Neural cell (in vitro differentiated cells): ENCODE measurements at regions not wholly inside any gene's neighbourhood (a gene's known extent, or its start where the extent isn't known, plus 50 kb on each side); places are given as distances from the start of the nearest gene placed in this dataset.
A peak's percentile ranks its signal among the peaks of the same experiment; 100 is the strongest.
"Not testable (repeated sequence)": the region's sequence is repeated elsewhere in the genome, so short reads cannot be mapped to it uniquely, and the experiment has no call there.

Source experiments
- H2AFZ ChIP-seq: fragments of 200-600, 300-800 bp; sonication (generic), shearing (Covaris generic); 2 replicates; pipeline ENCODE4 v1.6.0; 2014; ENCODE audit warnings: low read depth, mild to moderate bottlenecking, antibody characterized with exemption, low read length, moderate library complexity
- H3F3A ChIP-seq: fragments of 200-600 bp; shearing (Covaris generic); 2 replicates; pipeline ENCODE4 v1.6.1; 2016; ENCODE audit warnings: mild to moderate bottlenecking, moderate library complexity, mixed read lengths, antibody characterized with exemption, low read length; ENCODE audit not compliant: insufficient read depth, poor library complexity, severe bottlenecking
- H3K27ac ChIP-seq: fragments of 200-600, 300-800 bp; sonication (generic), shearing (Covaris generic); 2 replicates; pipeline ENCODE4 v1.5.1; 2014; ENCODE audit warnings: mild to moderate bottlenecking, low read length, moderate library complexity
- H3K27me3 ChIP-seq: fragments of 300-800, 200-600 bp; sonication (generic), shearing (Covaris generic); 2 replicates; pipeline ENCODE4 v1.6.0; 2014; ENCODE audit warnings: mild to moderate bottlenecking, low read depth, low read length, moderate library complexity; ENCODE audit not compliant: insufficient read depth
- H3K36me3 ChIP-seq: fragments of 300-800, 200-600 bp; sonication (generic), shearing (Covaris generic); 2 replicates; pipeline ENCODE4 v1.5.1; 2014; ENCODE audit warnings: mild to moderate bottlenecking, antibody characterized with exemption, low read length, moderate library complexity; ENCODE audit not compliant: insufficient read depth
- H3K4me2 ChIP-seq: fragments of 300-800, 200-600 bp; sonication (generic), shearing (Covaris generic); 2 replicates; pipeline ENCODE4 v1.6.0; 2014; ENCODE audit warnings: mild to moderate bottlenecking, low read length
- H3K4me3 ChIP-seq: fragments of 300-800, 200-600 bp; sonication (generic), shearing (Covaris generic); 2 replicates; pipeline ENCODE4 v1.5.1; 2014; ENCODE audit warnings: mild to moderate bottlenecking, low read length, moderate library complexity
- H3K79me2 ChIP-seq: fragments of 200-600 bp; shearing (Covaris generic); replicated peaks from 2 replicates; pipeline ENCODE4 v1.6.0; 2014; ENCODE audit warnings: mild to moderate bottlenecking, low read length, moderate library complexity; ENCODE audit not compliant: insufficient read depth
- H3K9ac ChIP-seq: fragments of 300-800, 200-600 bp; sonication (generic), shearing (Covaris generic); 2 replicates; pipeline ENCODE4 v1.6.1; 2016; ENCODE audit warnings: mild to moderate bottlenecking, low read length, mixed read lengths
- H3K9me2 ChIP-seq: fragments of 200-600 bp; shearing (Covaris generic); 2 replicates; pipeline ENCODE4 v1.6.1; 2016; ENCODE audit warnings: mild to moderate bottlenecking, low read length, mixed read lengths; ENCODE audit not compliant: insufficient read depth
- H3K9me3 ChIP-seq: fragments of 200-600, 300-800 bp; sonication (generic), shearing (Covaris generic); 2 replicates; pipeline ENCODE4 v1.6.1; 2016; ENCODE audit warnings: mild to moderate bottlenecking, mixed run types, low read length, moderate library complexity, mixed read lengths
- H4K20me1 ChIP-seq: fragments of 200-600 bp; shearing (Covaris generic); 2 replicates; pipeline ENCODE4 v1.6.1; 2016; ENCODE audit warnings: mild to moderate bottlenecking, mixed run types; ENCODE audit not compliant: insufficient read depth
- CTCF ChIP-seq: fragments of 450-650 bp; IDR thresholded peaks from 2 replicates; pipeline ENCODE4 v1.5.1; 2014; ENCODE audit warnings: antibody characterized with exemption, mild to moderate bottlenecking, moderate library complexity; ENCODE audit not compliant: poor library complexity, severe bottlenecking
- EP300 ChIP-seq: fragments of 450-650 bp; conservative IDR thresholded peaks from 2 replicates; pipeline ENCODE4 v1.6.1; 2014; ENCODE audit warnings: antibody characterized with exemption, mild to moderate bottlenecking, moderate library complexity; ENCODE audit not compliant: poor library complexity, severe bottlenecking
- EZH2 ChIP-seq: fragments of 200-600, 300-800 bp; shearing (Covaris generic), sonication (generic); IDR thresholded peaks from 2 replicates; pipeline ENCODE4 v1.6.1; 2014; ENCODE audit warnings: antibody characterized with exemption, low read length, borderline replicate concordance, mild to moderate bottlenecking; ENCODE audit not compliant: insufficient read depth, poor library complexity, severe bottlenecking
- MXI1 ChIP-seq: fragments of 450-650 bp; conservative IDR thresholded peaks from 2 replicates; pipeline ENCODE4 v1.6.1; 2014; ENCODE audit warnings: antibody characterized with exemption, mild to moderate bottlenecking; ENCODE audit not compliant: poor library complexity, severe bottlenecking
- POLR2AphosphoS5 ChIP-seq: IDR thresholded peaks from 2 replicates; pipeline ENCODE4 v1.6.1; 2012
- RAD21 ChIP-seq: fragments of 450-650 bp; conservative IDR thresholded peaks from 2 replicates; pipeline ENCODE4 v1.6.1; 2014; ENCODE audit warnings: antibody characterized with exemption, mild to moderate bottlenecking, moderate library complexity
- REST ChIP-seq: IDR thresholded peaks from 2 replicates; pipeline ENCODE4 v1.6.1; 2012; ENCODE audit warnings: borderline replicate concordance
- SMC3 ChIP-seq: fragments of 450-650 bp; conservative IDR thresholded peaks from 2 replicates; pipeline ENCODE4 v1.6.1; 2014; ENCODE audit warnings: antibody characterized with exemption, mild to moderate bottlenecking, moderate library complexity; ENCODE audit not compliant: poor library complexity
- TAF1 ChIP-seq: IDR thresholded peaks from 2 replicates; pipeline ENCODE4 v1.6.1; 2012; ENCODE audit warnings: low read depth

- peak overlapping the region; percentile 6 for H2AFZ ChIP-seq
- H3K79me2 ChIP-seq = no peaks in the 10 kb centered on the region
- no peak overlapping the region for H3K27ac ChIP-seq
- H3K9me3 ChIP-seq = no peaks in the 10 kb centered on the region
- H4K20me1 ChIP-seq = no peaks in the 10 kb centered on the region
- no peaks in the 10 kb centered on the region for H3F3A ChIP-seq
- peak overlapping the region; percentile 18 for H3K4me3 ChIP-seq
- no peaks in the 10 kb centered on the region for H3K36me3 ChIP-seq
- no peak overlapping the region for H3K4me2 ChIP-seq
- no peaks in the 10 kb centered on the region for H3K9me2 ChIP-seq
- no peak overlapping the region for H3K9ac ChIP-seq
- TF ChIP-seq RAD21 (no peak), EZH2 (no peak), CTCF (no peak), EP300 (no peak), TAF1 (no peak), MXI1 (no peak), REST (no peak), POLR2AphosphoS5 (no peak), SMC3 (no peak)
- no peaks in the 10 kb centered on the region for H3K27me3 ChIP-seq
These were observed 129.2 kb downstream of the TBX18 start for GRCh38 chr6:84635081-84635761.

DNA sequence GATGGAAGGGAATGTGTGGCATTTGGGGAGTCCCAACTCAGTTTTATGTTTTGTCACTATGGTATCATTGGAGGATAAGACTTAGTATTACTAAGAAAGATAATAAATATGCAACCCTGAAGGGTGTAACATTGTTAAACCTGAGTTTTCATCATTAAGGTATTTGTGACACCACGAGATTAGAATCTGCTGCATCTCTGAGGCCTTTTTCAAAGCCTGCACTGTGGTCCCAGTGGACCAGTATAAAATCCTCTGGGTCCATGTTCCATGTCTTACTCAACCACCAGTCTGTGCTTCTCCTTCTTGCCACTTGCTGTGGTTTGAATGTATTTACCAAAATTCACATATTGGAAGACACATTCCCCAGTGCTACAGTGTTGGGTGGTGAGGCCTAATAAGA, 130.6 kb downstream of the TBX18 start:
- Histone ChIP-seq H3K9me3 (no peaks in the 10 kb centered on the region), H2AFZ (no peak overlapping the region), H3K4me2 (no peak overlapping the region), H3K9me2 (no peaks in the 10 kb centered on the region), H4K20me1 (no peaks in the 10 kb centered on the region), H3K79me2 (no peaks in the 10 kb centered on the region), H3K36me3 (no peaks in the 10 kb centered on the region), H3F3A (no peaks in the 10 kb centered on the region), H3K4me3 (no peak overlapping the region), H3K27me3 (no peaks in the 10 kb centered on the region), H3K9ac (no peak overlapping the region), H3K27ac (no peak overlapping the region)
- TF ChIP-seq CTCF = no peak
- TF ChIP-seq EP300 = no peak
- TF ChIP-seq RAD21 = no peak
- TF ChIP-seq POLR2AphosphoS5 = no peak
- TF ChIP-seq SMC3 = no peak
- no peak for TF ChIP-seq TAF1
- TF ChIP-seq MXI1 = no peak
- TF ChIP-seq EZH2 = no peak
- no peak for TF ChIP-seq REST

GRCh38 chr6:84626527-84626926, 137.9 kb downstream of the TBX18 start:
- not testable (repeated sequence) for H3K27me3 ChIP-seq, H3K9me3 ChIP-seq, H3K4me2 ChIP-seq, H3K9me2 ChIP-seq, H4K20me1 ChIP-seq, H3F3A ChIP-seq, H3K36me3 ChIP-seq, H3K27ac ChIP-seq, H3K79me2 ChIP-seq, H3K9ac ChIP-seq, H3K4me3 ChIP-seq, H2AFZ ChIP-seq
